KMS-11 (cell line): ENCODE measurements at regions not wholly inside any gene's neighbourhood (a gene's known extent, or its start where the extent isn't known, plus 50 kb on each side); places are given as distances from the start of the nearest gene placed in this dataset.

Experiments used
- H2AFZ ChIP-seq: fragments of 200-600 bp; sonication (generic); 2 replicates; pipeline ENCODE4 v1.6.1; 2016; ENCODE audit warnings: antibody characterized with exemption, mixed run types, low read depth
- H3K27ac ChIP-seq: fragments of 200-600 bp; sonication (generic); 2 replicates; pipeline ENCODE4 v1.6.1; 2016; ENCODE audit warnings: mild to moderate bottlenecking, mixed run types
- H3K27me3 ChIP-seq: fragments of 200-600 bp; sonication (generic); 2 replicates; pipeline ENCODE4 v1.6.1; 2017; ENCODE audit warnings: mild to moderate bottlenecking, low read depth, mixed run types, moderate library complexity; ENCODE audit not compliant: insufficient read depth
- H3K36me3 ChIP-seq: fragments of 200-600 bp; sonication (generic); 2 replicates; pipeline ENCODE4 v1.6.1; 2017; ENCODE audit warnings: mild to moderate bottlenecking, mixed run types; ENCODE audit not compliant: insufficient read depth
- H3K4me1 ChIP-seq: fragments of 200-600 bp; sonication (generic); 2 replicates; pipeline ENCODE4 v1.6.1; 2016; ENCODE audit warnings: mild to moderate bottlenecking, low read depth, mixed run types; ENCODE audit not compliant: poor library complexity, severe bottlenecking
- H3K4me2 ChIP-seq: fragments of 200-600 bp; sonication (generic); 2 replicates; pipeline ENCODE4 v1.7.0; 2016; ENCODE audit warnings: mild to moderate bottlenecking, mixed run types
- H3K4me3 ChIP-seq: fragments of 200-600 bp; sonication (generic); IDR thresholded peaks from 2 replicates; pipeline ENCODE4 v1.6.1; 2017; ENCODE audit warnings: low read depth, low read length, mixed read lengths; ENCODE audit not compliant: insufficient read depth
- H3K79me2 ChIP-seq: fragments of 200-600 bp; sonication (generic); 2 replicates; pipeline ENCODE4 v1.6.1; 2016; ENCODE audit warnings: low read depth, mixed run types; ENCODE audit not compliant: insufficient read depth
- H3K9ac ChIP-seq: fragments of 200-600 bp; sonication (generic); 2 replicates; pipeline ENCODE4 v1.6.1; 2016; ENCODE audit warnings: mild to moderate bottlenecking, mixed run types
- H4K20me1 ChIP-seq: fragments of 200-600 bp; sonication (generic); 2 replicates; pipeline ENCODE4 v1.6.1; 2016; ENCODE audit warnings: mild to moderate bottlenecking, mixed run types; ENCODE audit not compliant: insufficient read depth
- CTCF ChIP-seq: fragments of 200-600 bp; sonication (generic); conservative IDR thresholded peaks from 2 replicates; pipeline ENCODE4 v1.6.1; 2017; ENCODE audit warnings: low read depth, mild to moderate bottlenecking, antibody characterized with exemption, low read length, moderate library complexity, mixed read lengths

GRCh38 chr1:79695138-79695537 lies 688.6 kb upstream of the ADGRL4 start:
- Histone ChIP-seq H3K36me3 (no peaks in the 10 kb centered on the region), H3K27ac (no peak overlapping the region), H3K4me3 (no peak overlapping the region), H3K4me2 (no peak overlapping the region), H3K9ac (no peak overlapping the region), H3K27me3 (no peaks in the 10 kb centered on the region), H2AFZ (no peak overlapping the region), H4K20me1 (no peaks in the 10 kb centered on the region), H3K4me1 (no peaks in the 10 kb centered on the region), H3K79me2 (no peaks in the 10 kb centered on the region)
- no peak for TF ChIP-seq CTCF

- H3K27ac ChIP-seq = no peak overlapping the region
- no peaks in the 10 kb centered on the region for H3K79me2 ChIP-seq
- H3K4me3 ChIP-seq = no peak overlapping the region
- TF ChIP-seq CTCF = no peak
- no peaks in the 10 kb centered on the region for H3K36me3 ChIP-seq
- H4K20me1 ChIP-seq = no peaks in the 10 kb centered on the region
- H3K4me1 ChIP-seq = no peaks in the 10 kb centered on the region
- H3K27me3 ChIP-seq = no peaks in the 10 kb centered on the region
- H2AFZ ChIP-seq = no peak overlapping the region
- H3K4me2 ChIP-seq = no peak overlapping the region
- H3K9ac ChIP-seq = no peak overlapping the region
Observed at GRCh38 chr1:79694241-79694640, 687.7 kb upstream of the ADGRL4 start.

- Histone ChIP-seq H3K79me2 (no peaks in the 10 kb centered on the region), H3K27ac (no peak overlapping the region), H4K20me1 (no peaks in the 10 kb centered on the region), H3K4me1 (no peaks in the 10 kb centered on the region), H3K27me3 (no peaks in the 10 kb centered on the region), H3K4me3 (no peak overlapping the region), H3K9ac (no peak overlapping the region), H3K36me3 (no peaks in the 10 kb centered on the region), H3K4me2 (no peak overlapping the region), H2AFZ (no peak overlapping the region)
- TF ChIP-seq CTCF = no peak
Observed at GRCh38 chr1:79693441-79694114, 687.0 kb upstream of the ADGRL4 start.

- H3K36me3 ChIP-seq = no peaks in the 10 kb centered on the region
- H3K4me3 ChIP-seq = no peak overlapping the region
- H3K9ac ChIP-seq = no peak overlapping the region
- H3K79me2 ChIP-seq = no peaks in the 10 kb centered on the region
- H4K20me1 ChIP-seq = no peaks in the 10 kb centered on the region
- H3K27me3 ChIP-seq = no peaks in the 10 kb centered on the region
- no peaks in the 10 kb centered on the region for H3K4me1 ChIP-seq
- no peak overlapping the region for H3K27ac ChIP-seq
- no peak overlapping the region for H2AFZ ChIP-seq
- no peak for TF ChIP-seq CTCF
- H3K4me2 ChIP-seq = no peak overlapping the region
Observed at GRCh38 chr1:79692519-79692918, 686.0 kb upstream of the ADGRL4 start.
